ENCODE measurements at regions not wholly inside any gene's neighbourhood (a gene's known extent, or its start where the extent isn't known, plus 50 kb on each side); places are given as distances from the start of the nearest gene placed in this dataset.

GRCh38 chr1:29539971-29540370, 303.6 kb downstream of the PTPRU start:
- Mint-ChIP-seq H3K27me3 (peaks cover 5 to 59% of the 10 kb centered on the region in 2 donors), H3K9me3 (no peaks in the 10 kb centered on the region), H3K4me1 (ENCODE audit: low read depth in 2 of 2) (no peaks in the 10 kb centered on the region), H3K36me3 (ENCODE audit: insufficient read depth) (peaks cover 2% of the 10 kb centered on the region), H3K27ac (no peak overlapping the region), H3K4me3 (no peak overlapping the region)
- ATAC-seq (replicated peaks) (no peak), DNase-seq (no peak)

- Mint-ChIP-seq H3K4me1 (ENCODE audit: low read depth in 2 of 2) (no peaks in the 10 kb centered on the region), H3K9me3 (no peaks in the 10 kb centered on the region), H3K36me3 (ENCODE audit: insufficient read depth) (peaks cover 2% of the 10 kb centered on the region), H3K27ac (no peak overlapping the region), H3K27me3 (peaks cover 6 to 46% of the 10 kb centered on the region in 2 donors), H3K4me3 (no peak overlapping the region)
- DNase-seq: no peak
- ATAC-seq (replicated peaks): no peak
Observed at GRCh38 chr1:29538586-29538985, 302.3 kb downstream of the PTPRU start.

DNA sequence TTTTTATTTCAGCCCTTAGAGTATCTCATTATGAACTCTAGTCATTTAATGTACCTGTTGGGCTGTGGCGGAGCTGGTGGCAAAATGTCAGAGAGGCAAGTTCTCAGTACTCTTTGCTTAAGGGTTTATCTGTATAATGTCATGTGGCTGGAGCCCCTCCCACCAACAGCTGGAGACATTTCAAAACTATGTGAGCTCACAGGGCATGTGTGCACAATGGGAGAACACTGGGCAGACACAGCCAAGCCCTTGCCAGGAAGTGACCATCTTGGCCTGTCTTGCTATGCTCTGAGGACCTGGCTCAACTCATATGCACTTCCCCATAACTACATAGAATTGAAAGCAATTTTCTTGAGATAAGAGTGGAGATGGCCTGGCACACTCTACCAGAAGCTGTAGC, 296.4 kb downstream of the PTPRU start:
- Mint-ChIP-seq H3K9me3 (peaks cover 4 to 8% of the 10 kb centered on the region in 2 donors), H3K36me3 (ENCODE audit: insufficient read depth) (peaks cover 2% of the 10 kb centered on the region), H3K27ac (no peak overlapping the region), H3K4me3 (no peak overlapping the region), H3K4me1 (ENCODE audit: low read depth in 2 of 2) (no peaks in the 10 kb centered on the region), H3K27me3 (peaks cover 2 to 12% of the 10 kb centered on the region in 2 donors)
- no peak for DNase-seq
- no peak for ATAC-seq (replicated peaks)

- ATAC-seq (replicated peaks): no peak
- Mint-ChIP-seq H3K4me3 (no peak overlapping the region), H3K27ac (no peak overlapping the region), H3K27me3 (peaks cover 2 to 15% of the 10 kb centered on the region in 2 donors), H3K4me1 (ENCODE audit: low read depth in 2 of 2) (no peaks in the 10 kb centered on the region), H3K36me3 (ENCODE audit: insufficient read depth) (peaks cover 2% of the 10 kb centered on the region), H3K9me3 (peaks cover 4 to 8% of the 10 kb centered on the region in 2 donors)
- DNase-seq: no peak
Observed at GRCh38 chr1:29532285-29532684, 296.0 kb downstream of the PTPRU start.

DNA sequence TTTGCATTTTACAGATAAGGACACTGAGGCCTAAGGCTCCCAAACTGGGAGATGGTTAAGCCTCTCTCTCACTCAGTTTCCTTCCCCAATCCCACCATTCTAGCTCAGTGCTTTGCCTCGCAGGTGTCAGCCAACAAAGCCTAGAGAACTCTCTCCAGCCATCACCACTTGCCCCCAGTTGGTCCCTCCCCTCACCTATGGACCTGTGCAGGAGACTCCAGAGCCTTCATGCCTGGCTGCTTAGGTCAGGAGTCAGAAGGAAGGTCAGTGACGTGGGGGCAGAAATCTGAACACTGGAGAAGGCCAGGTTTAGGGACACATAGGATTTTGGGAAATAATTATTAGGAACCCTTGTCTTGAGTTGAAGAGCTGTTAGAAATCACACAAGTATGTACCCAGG, 295.3 kb downstream of the PTPRU start:
- Mint-ChIP-seq H3K27me3 (peaks cover 9 to 22% of the 10 kb centered on the region in 2 donors), H3K4me1 (ENCODE audit: low read depth in 2 of 2) (no peaks in the 10 kb centered on the region), H3K4me3 (no peak overlapping the region), H3K36me3 (ENCODE audit: insufficient read depth) (no peaks in the 10 kb centered on the region), H3K27ac (no peak overlapping the region), H3K9me3 (peaks cover 4 to 8% of the 10 kb centered on the region in 2 donors)
- ATAC-seq (replicated peaks) (no peak), DNase-seq (no peak)

GRCh38 chr1:29529677-29530278, 293.5 kb downstream of the PTPRU start:
- H3K4me3 Mint-ChIP-seq: no peak overlapping the region
- no peak for ATAC-seq (replicated peaks)

DNA sequence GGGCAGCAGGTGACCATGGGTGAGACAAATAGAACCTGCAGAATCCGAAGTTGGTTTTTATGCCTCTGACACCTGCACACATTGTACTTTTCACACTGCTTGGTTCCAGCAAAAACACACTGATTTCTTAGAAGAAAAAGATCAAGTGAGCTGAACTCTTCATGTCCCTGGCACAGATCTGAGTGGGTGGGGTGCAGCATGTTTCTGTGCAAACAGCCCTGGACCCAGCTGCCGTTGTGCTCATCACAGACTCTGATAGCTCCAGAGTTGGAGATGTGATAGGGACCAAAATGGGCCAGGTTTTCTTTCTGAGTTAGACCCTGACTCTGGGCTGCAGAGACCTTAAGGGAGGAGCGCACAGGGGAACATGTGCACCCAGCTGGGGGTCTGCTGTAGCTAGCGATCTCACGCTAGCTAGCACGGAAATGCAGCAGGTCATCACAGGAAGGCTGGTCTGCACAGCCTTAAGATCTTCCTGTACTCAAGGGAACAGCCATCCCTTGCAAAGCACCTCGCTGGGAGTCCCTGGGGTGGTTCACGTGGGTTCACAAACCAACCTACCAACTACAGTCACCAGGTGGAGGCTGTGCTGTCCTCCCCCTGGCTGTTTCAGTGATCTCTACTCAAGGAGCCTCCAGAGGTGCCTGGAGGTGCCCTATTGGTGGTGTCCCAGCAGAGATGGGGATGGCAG, 291.1 kb downstream of the PTPRU start:
- no peak for DNase-seq
- Mint-ChIP-seq H3K36me3 (ENCODE audit: insufficient read depth) (no peaks in the 10 kb centered on the region), H3K4me1 (ENCODE audit: low read depth in 2 of 2) (no peaks in the 10 kb centered on the region), H3K27me3 (peaks cover 51 to 53% of the 10 kb centered on the region in 2 donors), H3K4me3 (no peak overlapping the region), H3K27ac (no peak overlapping the region), H3K9me3 (peaks cover 4 to 8% of the 10 kb centered on the region in 2 donors)
- no peak for ATAC-seq (replicated peaks)

More at GRCh38 chr1:29529677-29530278, 293.5 kb downstream of the PTPRU start:
- no peak for DNase-seq
- Mint-ChIP-seq H3K9me3 (peaks cover 4 to 8% of the 10 kb centered on the region in 2 donors), H3K4me1 (ENCODE audit: low read depth in 2 of 2) (no peaks in the 10 kb centered on the region), H3K27me3 (peaks cover 27 to 38% of the 10 kb centered on the region in 2 donors), H3K27ac (no peak overlapping the region), H3K36me3 (ENCODE audit: insufficient read depth) (no peaks in the 10 kb centered on the region)

DNA sequence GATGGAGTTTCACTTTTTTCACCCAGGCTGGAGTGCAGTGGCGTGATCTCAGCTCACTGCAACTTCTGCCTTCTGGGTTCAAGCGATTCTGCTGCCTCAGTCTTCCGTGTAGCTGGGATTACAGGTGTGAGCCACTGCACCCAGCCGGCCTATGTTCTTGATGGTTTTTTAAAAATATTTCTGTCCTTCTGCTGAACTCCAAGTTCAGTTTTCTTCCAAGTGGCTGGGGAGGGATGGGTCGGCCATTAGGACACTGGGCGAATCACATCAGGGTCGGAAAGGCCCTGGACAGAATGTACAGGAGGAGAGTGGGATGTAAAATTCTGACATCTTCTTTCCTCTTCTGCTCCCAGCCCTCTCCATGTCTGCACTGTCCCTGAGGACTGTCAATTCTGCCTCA, 289.6 kb downstream of the PTPRU start:
- no peak for ATAC-seq (replicated peaks)
- H3K4me3 Mint-ChIP-seq: no peak overlapping the region
- peaks cover 4 to 8% of the 10 kb centered on the region in 2 donors for H3K9me3 Mint-ChIP-seq
- H3K4me1 Mint-ChIP-seq (ENCODE audit: low read depth in 2 of 2): no peaks in the 10 kb centered on the region
- H3K36me3 Mint-ChIP-seq (ENCODE audit: insufficient read depth): no peaks in the 10 kb centered on the region
- no peak for DNase-seq
- H3K27me3 Mint-ChIP-seq: peaks cover 56 to 66% of the 10 kb centered on the region in 2 donors
- H3K27ac Mint-ChIP-seq: no peak overlapping the region

DNA sequence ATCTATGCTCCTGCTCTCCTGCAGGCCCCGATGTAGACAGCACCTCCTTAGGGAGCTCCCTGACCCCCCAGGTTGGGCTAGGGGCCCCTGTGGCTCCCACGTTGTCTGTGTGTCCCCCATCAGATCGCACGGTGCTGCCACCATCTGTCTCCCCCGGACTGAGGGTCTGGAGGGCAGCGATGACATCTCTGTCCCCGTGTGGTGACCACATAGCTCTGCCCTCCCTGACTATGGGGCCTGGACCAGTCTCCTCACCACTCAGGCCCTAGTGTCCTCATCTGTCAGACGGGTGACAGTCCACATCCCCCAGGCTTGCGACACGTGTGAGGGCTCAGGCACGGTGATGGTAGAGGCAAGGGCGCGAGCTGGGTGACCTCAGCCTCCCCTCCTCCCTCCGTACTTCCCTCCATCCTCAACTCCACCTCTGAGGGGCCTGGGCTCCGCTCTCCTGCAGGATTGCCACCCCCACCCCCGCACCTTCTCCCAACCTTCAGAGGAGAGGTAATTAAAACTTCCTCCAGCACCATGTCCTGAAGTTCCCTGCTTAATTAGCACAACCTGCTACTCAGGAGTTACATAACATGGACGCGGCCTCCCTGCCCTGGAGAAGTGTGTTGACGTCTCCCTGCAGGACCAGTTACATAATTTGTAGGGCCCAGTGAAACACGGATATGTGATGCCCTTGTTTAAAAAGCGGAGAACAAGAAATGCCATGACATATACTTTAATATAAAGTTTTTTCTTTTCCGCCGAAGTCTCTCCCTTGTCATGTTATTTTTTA, 288.2 kb downstream of the PTPRU start:
- no peak for ATAC-seq (replicated peaks)
- Mint-ChIP-seq H3K27ac (no peak overlapping the region), H3K36me3 (ENCODE audit: insufficient read depth) (no peaks in the 10 kb centered on the region), H3K4me1 (ENCODE audit: low read depth in 2 of 2) (no peaks in the 10 kb centered on the region), H3K4me3 (no peak overlapping the region), H3K27me3 (peaks cover 56 to 80% of the 10 kb centered on the region in 2 donors), H3K9me3 (peaks cover 4 to 8% of the 10 kb centered on the region in 2 donors)
- no peak for DNase-seq

GRCh38 chr1:29523576-29523975, 287.3 kb downstream of the PTPRU start:
- H3K9me3 Mint-ChIP-seq: peaks cover 0 to 3% of the 10 kb centered on the region in 2 donors
- no peak overlapping the region for H3K27ac Mint-ChIP-seq
- no peaks in the 10 kb centered on the region for H3K4me1 Mint-ChIP-seq (ENCODE audit: low read depth in 2 of 2)
- H3K36me3 Mint-ChIP-seq (ENCODE audit: insufficient read depth): no peaks in the 10 kb centered on the region
- H3K4me3 Mint-ChIP-seq: no peak overlapping the region
- H3K27me3 Mint-ChIP-seq: peaks cover 56 to 89% of the 10 kb centered on the region in 2 donors
- ATAC-seq (replicated peaks) (no peak), DNase-seq (no peak)

DNA sequence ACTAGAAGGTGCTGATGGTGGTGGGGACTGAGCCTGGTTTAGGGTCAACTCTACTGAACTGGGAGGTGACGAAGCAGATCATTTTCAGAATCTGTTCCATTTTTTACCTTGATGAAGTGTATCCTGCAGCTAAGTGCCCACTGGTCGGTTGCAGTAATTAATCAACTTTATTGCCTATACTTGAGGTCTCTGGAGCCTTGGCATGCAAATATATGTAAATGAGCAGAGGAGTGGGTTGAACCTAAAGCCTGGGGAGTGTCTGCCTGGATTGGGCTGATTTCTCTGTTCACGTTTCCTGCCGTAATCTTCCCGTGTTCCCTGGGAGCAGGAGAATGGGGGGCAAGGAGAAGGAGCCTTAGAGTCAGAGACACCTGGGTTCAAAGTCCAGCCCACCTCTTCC, 286.8 kb downstream of the PTPRU start:
- ATAC-seq (replicated peaks): no peak
- H3K27me3 Mint-ChIP-seq: peaks cover 58 to 94% of the 10 kb centered on the region in 2 donors
- H3K4me1 Mint-ChIP-seq (ENCODE audit: low read depth in 2 of 2): no peaks in the 10 kb centered on the region

DNA sequence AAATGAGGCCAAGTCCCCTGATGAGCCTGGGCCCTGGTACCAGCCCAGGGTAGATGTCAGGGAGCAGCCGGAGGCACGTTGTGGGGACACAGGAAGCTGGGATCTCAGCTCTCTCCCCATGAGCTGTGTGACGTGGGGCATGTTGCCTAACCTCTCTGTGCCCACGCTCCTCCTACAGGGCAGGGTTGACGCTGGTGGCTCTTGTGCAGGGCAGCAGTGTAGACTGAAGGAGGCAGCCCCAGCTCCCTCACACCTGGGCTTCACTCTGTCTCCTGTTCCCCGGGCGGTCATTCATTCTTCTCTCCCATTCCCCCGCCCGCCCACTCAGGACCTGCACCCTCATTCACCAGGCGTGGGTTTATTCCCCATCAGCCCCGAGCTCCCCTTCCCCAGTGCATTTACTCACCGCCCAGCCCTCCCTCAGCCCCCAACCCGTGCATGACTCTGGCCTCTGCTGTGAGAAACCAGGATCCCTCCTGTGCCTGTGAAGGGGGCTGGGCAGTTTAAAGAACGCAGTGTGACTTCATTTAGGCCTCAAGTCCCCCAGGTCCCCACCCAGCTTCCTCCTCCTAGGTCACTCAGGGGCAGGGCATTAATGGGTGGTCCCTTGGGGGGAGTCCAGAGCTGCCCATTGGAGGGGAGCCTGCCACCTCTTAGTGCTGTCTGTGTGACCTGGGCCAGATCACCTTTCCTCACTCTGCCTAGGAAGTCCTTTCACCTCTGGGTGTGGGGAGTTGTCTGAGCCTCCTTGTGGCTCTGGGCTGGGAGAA, 285.7 kb downstream of the PTPRU start:
- Mint-ChIP-seq H3K4me1 (ENCODE audit: low read depth in 2 of 2) (no peaks in the 10 kb centered on the region), H3K27ac (no peak overlapping the region), H3K4me3 (no peak overlapping the region), H3K9me3 (no peaks in the 10 kb centered on the region), H3K27me3 (peaks cover 59 to 100% of the 10 kb centered on the region in 2 donors), H3K36me3 (ENCODE audit: insufficient read depth) (no peaks in the 10 kb centered on the region)
- no peak for DNase-seq
- no peak for ATAC-seq (replicated peaks)

More for the DNA sequence above, 286.8 kb downstream of the PTPRU start:
- H3K4me3 Mint-ChIP-seq: no peak overlapping the region
- H3K36me3 Mint-ChIP-seq (ENCODE audit: insufficient read depth): no peaks in the 10 kb centered on the region
- H3K9me3 Mint-ChIP-seq: no peaks in the 10 kb centered on the region
- H3K27ac Mint-ChIP-seq: no peak overlapping the region
- DNase-seq: no peak

DNA sequence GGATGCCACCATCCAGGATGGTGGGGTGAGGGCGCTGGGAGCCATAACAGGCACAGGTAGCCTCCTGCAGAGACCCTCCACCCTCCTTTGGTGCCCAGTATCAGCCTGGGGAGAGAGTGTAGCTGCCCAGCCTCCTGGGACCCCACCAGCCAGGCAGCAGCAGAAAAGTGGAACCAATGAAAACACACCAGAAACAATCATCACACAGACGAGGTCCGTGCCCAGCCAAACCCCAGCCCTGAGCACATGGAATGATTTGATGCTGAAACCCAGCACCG, 285.1 kb downstream of the PTPRU start:
- Mint-ChIP-seq H3K4me1 (ENCODE audit: low read depth in 2 of 2) (no peaks in the 10 kb centered on the region), H3K36me3 (ENCODE audit: insufficient read depth) (no peaks in the 10 kb centered on the region)
- ATAC-seq (replicated peaks): no peak

More for the DNA sequence above, 285.1 kb downstream of the PTPRU start:
- Mint-ChIP-seq H3K27me3 (peaks cover 58 to 99% of the 10 kb centered on the region in 2 donors), H3K4me3 (no peak overlapping the region), H3K27ac (no peak overlapping the region), H3K9me3 (no peaks in the 10 kb centered on the region)
- DNase-seq: no peak
